T-helper 2 cell treated with Interferon-gamma antibody and Interleukin-4, amounts not matched to agents 5 μg/mL and 100 μg/mL, for 36 hours (primary cell): ENCODE measurements at regions not wholly inside any gene's neighbourhood (a gene's known extent, or its start where the extent isn't known, plus 50 kb on each side); places are given as distances from the start of the nearest gene placed in this dataset.
"Not testable (repeated sequence)": the region's sequence is repeated elsewhere in the genome, so short reads cannot be mapped to it uniquely, and the experiment has no call there.

Source experiments
- DNase-seq: peaks from one replicate; pipeline ENCODE4 v3.0.0; 2021; ENCODE audit warnings: low spot score
- H3K27ac Mint-ChIP-seq: one replicate; pipeline ENCODE4 v1.8.0; 2021; ENCODE audit warnings: mild to moderate bottlenecking, mixed read lengths
- H3K27me3 Mint-ChIP-seq: one replicate; pipeline ENCODE4 v1.8.0; 2021; ENCODE audit warnings: low read depth, mixed read lengths
- H3K36me3 Mint-ChIP-seq: one replicate; pipeline ENCODE4 v1.8.0; 2021; ENCODE audit warnings: low read depth, mixed read lengths
- H3K4me1 Mint-ChIP-seq: one replicate; pipeline ENCODE4 v1.8.0; 2021; ENCODE audit warnings: low read depth, mixed read lengths
- H3K4me3 Mint-ChIP-seq: one replicate; pipeline ENCODE4 v1.8.0; 2022; ENCODE audit warnings: mild to moderate bottlenecking, moderate library complexity, mixed read lengths
- H3K9me3 Mint-ChIP-seq: one replicate; pipeline ENCODE4 v1.8.0; 2021; ENCODE audit warnings: mixed read lengths

- peaks cover 5% of the 10 kb centered on the region for H3K27me3 Mint-ChIP-seq
- no peak for DNase-seq
- no peak overlapping the region for H3K27ac Mint-ChIP-seq
- H3K4me1 Mint-ChIP-seq = peaks cover 4% of the 10 kb centered on the region
- H3K9me3 Mint-ChIP-seq = no peaks in the 10 kb centered on the region
- no peak overlapping the region for H3K4me3 Mint-ChIP-seq
- no peaks in the 10 kb centered on the region for H3K36me3 Mint-ChIP-seq
Observed at GRCh38 chr13:28582892-28583240, 76.1 kb upstream of the POMP start.

- no peaks in the 10 kb centered on the region for H3K36me3 Mint-ChIP-seq
- no peak overlapping the region for H3K4me3 Mint-ChIP-seq
- DNase-seq = no peak
- H3K9me3 Mint-ChIP-seq = no peaks in the 10 kb centered on the region
- peaks cover 4% of the 10 kb centered on the region for H3K4me1 Mint-ChIP-seq
- peaks cover 2% of the 10 kb centered on the region for H3K27me3 Mint-ChIP-seq
- H3K27ac Mint-ChIP-seq = no peak overlapping the region
Observed at GRCh38 chr13:28582225-28582891, 76.6 kb upstream of the POMP start.

- Mint-ChIP-seq H3K4me3 (no peak overlapping the region), H3K27ac (no peak overlapping the region), H3K36me3 (no peaks in the 10 kb centered on the region), H3K4me1 (peaks cover 4% of the 10 kb centered on the region), H3K9me3 (no peaks in the 10 kb centered on the region), H3K27me3 (peaks cover under 1% of the 10 kb centered on the region)
- DNase-seq = no peak
Observed at GRCh38 chr13:28581451-28581850, 77.5 kb upstream of the POMP start.

- no peak for DNase-seq
- Mint-ChIP-seq H3K27ac (no peak overlapping the region), H3K9me3 (no peaks in the 10 kb centered on the region), H3K36me3 (no peaks in the 10 kb centered on the region), H3K27me3 (peaks cover 2% of the 10 kb centered on the region), H3K4me1 (peaks cover 3% of the 10 kb centered on the region), H3K4me3 (no peak overlapping the region)
Observed at GRCh38 chr13:28579736-28580135, 79.2 kb upstream of the POMP start.

- no peaks in the 10 kb centered on the region for H3K36me3 Mint-ChIP-seq
- no peak overlapping the region for H3K4me3 Mint-ChIP-seq
- DNase-seq = no peak
- peaks cover 2% of the 10 kb centered on the region for H3K27me3 Mint-ChIP-seq
- H3K9me3 Mint-ChIP-seq = peaks cover 3% of the 10 kb centered on the region
- peaks cover 4% of the 10 kb centered on the region for H3K4me1 Mint-ChIP-seq
- no peak overlapping the region for H3K27ac Mint-ChIP-seq
Observed at GRCh38 chr13:28579322-28579721, 79.6 kb upstream of the POMP start.

- Mint-ChIP-seq H3K27ac (no peak overlapping the region), H3K4me1 (peaks cover 2% of the 10 kb centered on the region), H3K27me3 (peaks cover 2% of the 10 kb centered on the region), H3K4me3 (no peak overlapping the region), H3K9me3 (peaks cover 7% of the 10 kb centered on the region), H3K36me3 (no peaks in the 10 kb centered on the region)
- DNase-seq = no peak
Observed at GRCh38 chr13:28576067-28576466, 81.1 kb upstream of the FLT1 start.

- Mint-ChIP-seq H3K9me3 (peaks cover 7% of the 10 kb centered on the region), H3K27me3 (peaks cover 2% of the 10 kb centered on the region), H3K4me1 (peaks cover 2% of the 10 kb centered on the region), H3K4me3 (no peak overlapping the region), H3K27ac (no peak overlapping the region), H3K36me3 (no peaks in the 10 kb centered on the region)
- DNase-seq = no peak
Observed at GRCh38 chr13:28575200-28575599, 80.3 kb upstream of the FLT1 start.

- Mint-ChIP-seq H3K9me3 (peaks cover 7% of the 10 kb centered on the region), H3K36me3 (no peaks in the 10 kb centered on the region), H3K27me3 (peaks cover 2% of the 10 kb centered on the region), H3K4me1 (peaks cover 2% of the 10 kb centered on the region), H3K27ac (peak overlapping the region; percentile 26), H3K4me3 (no peak overlapping the region)
- peak; percentile 54 for DNase-seq
Observed at GRCh38 chr13:28574617-28575142, 79.8 kb upstream of the FLT1 start.

GRCh38 chr13:28573595-28574373 lies 78.9 kb upstream of the FLT1 start:
- Mint-ChIP-seq H3K36me3 (no peaks in the 10 kb centered on the region), H3K27ac (no peak overlapping the region), H3K27me3 (peaks cover 2% of the 10 kb centered on the region), H3K4me1 (peaks cover 2% of the 10 kb centered on the region), H3K4me3 (no peak overlapping the region), H3K9me3 (peaks cover 7% of the 10 kb centered on the region)
- DNase-seq = no peak

GRCh38 chr13:28572871-28573270 lies 77.9 kb upstream of the FLT1 start:
- no peaks in the 10 kb centered on the region for H3K36me3 Mint-ChIP-seq
- H3K4me3 Mint-ChIP-seq = no peak overlapping the region
- no peak overlapping the region for H3K27ac Mint-ChIP-seq
- H3K4me1 Mint-ChIP-seq = peaks cover 2% of the 10 kb centered on the region
- no peak for DNase-seq
- peaks cover 2% of the 10 kb centered on the region for H3K27me3 Mint-ChIP-seq
- H3K9me3 Mint-ChIP-seq = peaks cover 7% of the 10 kb centered on the region

- not testable (repeated sequence) for H3K4me3 Mint-ChIP-seq, DNase-seq, H3K9me3 Mint-ChIP-seq, H3K27ac Mint-ChIP-seq, H3K4me1 Mint-ChIP-seq, H3K36me3 Mint-ChIP-seq, H3K27me3 Mint-ChIP-seq
Observed at GRCh38 chr13:28570356-28570755, 75.4 kb upstream of the FLT1 start.

- Mint-ChIP-seq H3K9me3 (peaks cover 7% of the 10 kb centered on the region), H3K4me3 (no peak overlapping the region), H3K27me3 (no peaks in the 10 kb centered on the region), H3K27ac (no peak overlapping the region), H3K36me3 (no peaks in the 10 kb centered on the region), H3K4me1 (peaks cover 2% of the 10 kb centered on the region)
- DNase-seq = no peak
Observed at GRCh38 chr13:28569886-28570285, 75.0 kb upstream of the FLT1 start.

- Mint-ChIP-seq H3K27ac (no peak overlapping the region), H3K36me3 (no peaks in the 10 kb centered on the region), H3K4me3 (no peak overlapping the region), H3K27me3 (no peaks in the 10 kb centered on the region), H3K4me1 (no peaks in the 10 kb centered on the region), H3K9me3 (no peaks in the 10 kb centered on the region)
- no peak for DNase-seq
Observed at GRCh38 chr13:28568286-28568685, 73.4 kb upstream of the FLT1 start.

- Mint-ChIP-seq H3K9me3 (no peaks in the 10 kb centered on the region), H3K4me1 (no peaks in the 10 kb centered on the region), H3K4me3 (no peak overlapping the region), H3K27me3 (no peaks in the 10 kb centered on the region), H3K27ac (no peak overlapping the region), H3K36me3 (no peaks in the 10 kb centered on the region)
- no peak for DNase-seq
Observed at GRCh38 chr13:28566891-28567290, 72.0 kb upstream of the FLT1 start.
